Keratinocyte (primary cell): ENCODE measurements at regions not wholly inside any gene's neighbourhood (a gene's known extent, or its start where the extent isn't known, plus 50 kb on each side); places are given as distances from the start of the nearest gene placed in this dataset.

Experiments used
- DNase-seq: peaks from one replicate; pipeline ENCODE4 v3.0.0-alpha.2; 2011; ENCODE audit warnings: low read depth, missing footprints, low spot score
- FAIRE-seq: peaks from 2 replicates; lab custom pipeline; 2011; peaks lifted over from hg19 to GRCh38; lab: Jason Lieb, UNC
- H2AFZ ChIP-seq: 2 replicates; pipeline ENCODE4 v1.6.0; 2012; ENCODE audit warnings: low read length, control low read depth, inconsistent platforms; ENCODE audit not compliant: control insufficient read depth
- H3K27ac ChIP-seq: 2 replicates; pipeline ENCODE4 v1.5.1; 2011; ENCODE audit warnings: low read length; ENCODE audit not compliant: control insufficient read depth, insufficient read depth
- H3K27me3 ChIP-seq: 3 replicates; pipeline ENCODE4 v1.6.0; 2011; ENCODE audit warnings: low read length; ENCODE audit not compliant: control insufficient read depth, insufficient read depth; ENCODE audit errors: extremely low read depth
- H3K36me3 ChIP-seq, 2 experiments: 2 replicates in 1 of 2; 3 replicates in 1 of 2; pipeline ENCODE4 v1.5.1; 2011; ENCODE audit warnings: low read length in 2 of 2, mild to moderate bottlenecking in 1 of 2; ENCODE audit not compliant: control insufficient read depth in 2 of 2, insufficient read depth in 2 of 2; ENCODE audit errors: extremely low read depth in 1 of 2
- H3K4me1 ChIP-seq: 3 replicates; pipeline ENCODE4 v1.5.1; 2011; ENCODE audit warnings: low read length; ENCODE audit not compliant: control insufficient read depth, insufficient read depth; ENCODE audit errors: extremely low read depth
- H3K4me2 ChIP-seq: 3 replicates; pipeline ENCODE4 v1.6.0; 2011; ENCODE audit warnings: low read depth, low read length; ENCODE audit not compliant: control insufficient read depth, insufficient read depth; ENCODE audit errors: extremely low read depth
- H3K4me3 ChIP-seq, 3 experiments: fragments of 200-600 bp in 1 of 3; sonication (generic) in 1 of 3; 2 replicates in 2 of 3; 3 replicates in 1 of 3; pipeline ENCODE4 v1.5.1; 2011 to 2016; ENCODE audit warnings: low read length in 3 of 3, mild to moderate bottlenecking in 3 of 3, control low read depth in 2 of 3, inconsistent platforms in 1 of 3, low read depth in 1 of 3, mixed read lengths in 1 of 3, mixed run types in 1 of 3, moderate library complexity in 1 of 3; ENCODE audit not compliant: control insufficient read depth in 2 of 3, insufficient read depth in 2 of 3; ENCODE audit errors: extremely low read depth in 1 of 3
- H3K79me2 ChIP-seq: 2 replicates; pipeline ENCODE4 v1.6.0; 2012; ENCODE audit warnings: low read length; ENCODE audit not compliant: control insufficient read depth, insufficient read depth
- H3K9ac ChIP-seq: 3 replicates; pipeline ENCODE4 v1.6.0; 2011; ENCODE audit warnings: low read length; ENCODE audit not compliant: control insufficient read depth, insufficient read depth; ENCODE audit errors: extremely low read depth
- H3K9me1 ChIP-seq: 3 replicates; pipeline ENCODE4 v1.6.0; 2011; ENCODE audit warnings: low read length; ENCODE audit not compliant: control insufficient read depth, insufficient read depth; ENCODE audit errors: extremely low read depth
- H3K9me3 ChIP-seq: 2 replicates; pipeline ENCODE4 v1.5.1; 2012; ENCODE audit warnings: low read depth, low read length; ENCODE audit not compliant: control insufficient read depth
- H4K20me1 ChIP-seq: 3 replicates; pipeline ENCODE4 v1.6.0; 2011; ENCODE audit warnings: low read length; ENCODE audit not compliant: control insufficient read depth, insufficient read depth; ENCODE audit errors: extremely low read depth
- EZH2 ChIP-seq: IDR thresholded peaks from one replicate; pipeline ENCODE4 v1.6.1; 2012; ENCODE audit warnings: inconsistent platforms, mild to moderate bottlenecking, low read length, moderate library complexity
- dilution Hi-C: fragments of 300-500 bp; cut with MboI; formaldehyde crosslinking; loops from one replicate; pipeline ENCODE4 v1.7.0; 2020; ENCODE audit warnings: low sequenced_read_pairs; ENCODE audit not compliant: extremely low pct_ligation_motif_present
- TF ChIP-seq, protein P1 (sequence below), 3 experiments: IDR thresholded peaks in 1 of 3; conservative IDR thresholded peaks in 1 of 3; optimal IDR thresholded peaks in 1 of 3; 2 replicates in 2 of 3; 3 replicates in 1 of 3; pipeline versions ENCODE3 to v1.5.1; 2011; ENCODE audit warnings: low read length in 3 of 3, mild to moderate bottlenecking in 3 of 3, moderate library complexity in 2 of 3, control low read depth in 1 of 3, inconsistent platforms in 1 of 3; ENCODE audit not compliant: insufficient read depth in 2 of 3; ENCODE audit errors: extremely low read depth in 1 of 3

DNA sequence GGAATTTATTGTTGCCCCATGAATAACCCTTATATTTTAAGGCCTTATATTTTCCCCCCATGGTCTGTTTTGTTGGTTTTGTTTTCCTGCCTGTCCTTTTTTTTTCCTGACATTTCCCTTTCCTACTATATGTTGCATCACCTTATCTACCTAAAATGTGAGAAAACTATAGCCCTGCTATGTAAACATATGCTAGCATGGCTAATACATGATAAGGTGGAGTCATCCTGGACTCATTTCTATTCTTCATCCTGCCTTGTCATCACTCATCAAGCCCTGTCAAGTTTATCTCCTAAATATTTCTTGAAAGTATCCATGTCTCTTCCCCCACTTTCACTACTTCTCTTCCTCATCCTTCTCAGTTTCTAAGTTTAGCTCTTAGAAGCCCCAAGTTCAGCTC, 2168.8 kb upstream of the RAG2 start:
- Histone ChIP-seq H3K4me3 (no peak overlapping the region), H2AFZ (no peak overlapping the region), H3K27me3 (no peaks in the 10 kb centered on the region), H3K9me1 (no peaks in the 10 kb centered on the region), H3K9me3 (peaks cover 3% of the 10 kb centered on the region), H3K27ac (no peak overlapping the region), H3K4me2 (no peak overlapping the region), H3K36me3 (no peaks in the 10 kb centered on the region), H3K4me1 (no peaks in the 10 kb centered on the region), H3K9ac (no peak overlapping the region), H3K79me2 (no peaks in the 10 kb centered on the region), H4K20me1 (no peaks in the 10 kb centered on the region)
- DNase-seq (no peak), FAIRE-seq (no peak)
- no peak for TF ChIP-seq EZH2
- TF ChIP-seq, protein P1, sequence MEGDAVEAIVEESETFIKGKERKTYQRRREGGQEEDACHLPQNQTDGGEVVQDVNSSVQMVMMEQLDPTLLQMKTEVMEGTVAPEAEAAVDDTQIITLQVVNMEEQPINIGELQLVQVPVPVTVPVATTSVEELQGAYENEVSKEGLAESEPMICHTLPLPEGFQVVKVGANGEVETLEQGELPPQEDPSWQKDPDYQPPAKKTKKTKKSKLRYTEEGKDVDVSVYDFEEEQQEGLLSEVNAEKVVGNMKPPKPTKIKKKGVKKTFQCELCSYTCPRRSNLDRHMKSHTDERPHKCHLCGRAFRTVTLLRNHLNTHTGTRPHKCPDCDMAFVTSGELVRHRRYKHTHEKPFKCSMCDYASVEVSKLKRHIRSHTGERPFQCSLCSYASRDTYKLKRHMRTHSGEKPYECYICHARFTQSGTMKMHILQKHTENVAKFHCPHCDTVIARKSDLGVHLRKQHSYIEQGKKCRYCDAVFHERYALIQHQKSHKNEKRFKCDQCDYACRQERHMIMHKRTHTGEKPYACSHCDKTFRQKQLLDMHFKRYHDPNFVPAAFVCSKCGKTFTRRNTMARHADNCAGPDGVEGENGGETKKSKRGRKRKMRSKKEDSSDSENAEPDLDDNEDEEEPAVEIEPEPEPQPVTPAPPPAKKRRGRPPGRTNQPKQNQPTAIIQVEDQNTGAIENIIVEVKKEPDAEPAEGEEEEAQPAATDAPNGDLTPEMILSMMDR (optimal IDR thresholded peaks at IDR 0.05 in 1 of 3, IDR thresholded peaks at IDR 0.05 in 1 of 3, conservative IDR thresholded peaks at IDR 0.05 in 1 of 3; ENCODE audit: extremely low read depth in 1 of 3, insufficient read depth in 2 of 3, low read length in 3 of 3), result no peak
- dilution Hi-C loops, result no loop called here

DNA sequence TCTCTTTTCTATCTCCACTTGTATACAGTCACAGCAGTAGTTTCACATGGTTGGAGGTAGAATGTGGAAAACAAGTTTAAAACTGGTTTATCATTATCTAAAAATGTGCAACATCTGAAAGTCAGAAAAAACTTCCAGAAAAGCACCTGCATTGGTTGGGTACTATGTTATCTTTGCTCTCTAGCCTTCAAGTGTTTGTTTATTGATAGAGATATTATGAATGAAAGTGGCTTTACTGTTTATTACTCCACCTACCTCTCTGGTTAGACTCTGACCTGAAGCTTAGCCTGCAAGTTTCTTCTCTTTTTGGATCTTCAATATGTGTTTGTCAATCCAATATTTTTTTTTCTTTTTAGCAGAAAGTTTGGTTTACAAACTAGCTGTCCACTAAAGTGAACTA, 2161.4 kb upstream of the RAG2 start:
- no peak for TF ChIP-seq EZH2
- TF ChIP-seq, protein P1 (optimal IDR thresholded peaks at IDR 0.05 in 1 of 3, IDR thresholded peaks at IDR 0.05 in 1 of 3, conservative IDR thresholded peaks at IDR 0.05 in 1 of 3; ENCODE audit: extremely low read depth in 1 of 3, insufficient read depth in 2 of 3, low read length in 3 of 3), result no peak
- FAIRE-seq, result no peak
- no peaks in the 10 kb centered on the region for H3K79me2 ChIP-seq
- DNase-seq, result no peak
- H3K4me3 ChIP-seq, result no peak overlapping the region
- H2AFZ ChIP-seq, result no peak overlapping the region
- H3K9ac ChIP-seq, result no peak overlapping the region
- no peaks in the 10 kb centered on the region for H3K27me3 ChIP-seq
- no peak overlapping the region for H3K4me2 ChIP-seq
- H3K9me1 ChIP-seq, result no peaks in the 10 kb centered on the region
- no peaks in the 10 kb centered on the region for H3K36me3 ChIP-seq
- H4K20me1 ChIP-seq, result no peaks in the 10 kb centered on the region
- dilution Hi-C loops, result no loop called here
- no peaks in the 10 kb centered on the region for H3K4me1 ChIP-seq
- H3K9me3 ChIP-seq, result no peaks in the 10 kb centered on the region
- H3K27ac ChIP-seq, result no peak overlapping the region
